Left colon (tissue), 2 donors: ENCODE measurements at regions not wholly inside any gene's neighbourhood (a gene's known extent, or its start where the extent isn't known, plus 50 kb on each side); places are given as distances from the start of the nearest gene placed in this dataset.

ENCODE experiments used
- ATAC-seq: fragments of 200-7000 bp; cut with Tn5 transposase; one replicate; pipeline ENCODE4 v1.9.1; 2020; ENCODE audit warnings: mild to moderate bottlenecking, moderate library complexity
- DNase-seq, 2 donors: peaks; one replicate each; pipeline ENCODE4 v3.0.0-alpha.2; 2020
- intact Hi-C, 2 donors: fragments of 100-400 bp; cut with DNase I in 1 of 2; cut with micrococcal nuclease in 1 of 2; formaldehyde crosslinking; loops; one replicate each; pipeline versions ENCODE4 v1.11.2 to v1.14.0; 2022; cut with DNase I, micrococcal nuclease
- donor health status: DM: no; HTN: no; CAD: no.
- donor health status: DM: yes; HTN: yes; CAD: no.

DNA sequence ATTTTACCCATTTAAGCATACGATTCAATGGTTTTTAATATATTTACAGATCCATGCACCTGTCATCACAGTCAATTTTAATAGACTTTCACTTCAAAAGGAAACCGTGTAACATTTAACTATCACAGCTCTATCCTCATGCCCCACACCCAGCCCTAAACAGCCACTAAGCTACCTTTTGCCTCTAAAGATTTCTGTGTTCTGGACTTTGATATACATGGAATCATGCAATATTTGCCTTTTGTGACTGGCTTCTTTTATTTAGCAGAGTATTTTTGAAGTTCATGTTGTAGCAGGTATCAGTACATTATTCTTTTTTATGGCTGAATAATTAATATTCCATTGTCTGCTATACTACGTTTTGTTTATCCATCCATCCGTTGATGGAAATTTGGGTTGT lies 50.3 kb upstream of the STX16 start:
- ATAC-seq (peak; percentile 90), DNase-seq (no peak)

GRCh38 chr20:58599966-58600365 lies 51.1 kb upstream of the STX16 start:
- ATAC-seq: no peak
- intact Hi-C loops: no loop called here
- no peak for DNase-seq

More for the DNA sequence above, 50.3 kb upstream of the STX16 start:
- intact Hi-C loops: no loop called here

- no peak for ATAC-seq
- intact Hi-C loops: no loop called here
- peak; percentile 30 to 31 for DNase-seq
These were observed 52.7 kb upstream of the STX16 start for GRCh38 chr20:58598211-58599015.

GRCh38 chr20:58597249-58597891 lies 53.7 kb upstream of the STX16 start:
- DNase-seq (peak in 1 of 2 donors; percentile 32), ATAC-seq (no peak)
- intact Hi-C loops: no loop called here

- DNase-seq (peak in 1 of 2 donors; percentile 18), ATAC-seq (no peak)
- intact Hi-C loops: no loop called here
These were observed 54.3 kb upstream of the STX16 start for GRCh38 chr20:58596750-58597248.

- DNase-seq: no peak
- ATAC-seq: no peak
- intact Hi-C loops: no loop called here
These were observed 54.8 kb upstream of the STX16 start for GRCh38 chr20:58596244-58596643.

- DNase-seq (no peak), ATAC-seq (peak; percentile 34)
- intact Hi-C loops: no loop called here
These were observed 55.9 kb upstream of the STX16 start for GRCh38 chr20:58595167-58595566.

GRCh38 chr20:58593880-58594638 lies 57.0 kb upstream of the STX16 start:
- intact Hi-C loops: no loop called here
- no peak for DNase-seq
- no peak for ATAC-seq

DNA sequence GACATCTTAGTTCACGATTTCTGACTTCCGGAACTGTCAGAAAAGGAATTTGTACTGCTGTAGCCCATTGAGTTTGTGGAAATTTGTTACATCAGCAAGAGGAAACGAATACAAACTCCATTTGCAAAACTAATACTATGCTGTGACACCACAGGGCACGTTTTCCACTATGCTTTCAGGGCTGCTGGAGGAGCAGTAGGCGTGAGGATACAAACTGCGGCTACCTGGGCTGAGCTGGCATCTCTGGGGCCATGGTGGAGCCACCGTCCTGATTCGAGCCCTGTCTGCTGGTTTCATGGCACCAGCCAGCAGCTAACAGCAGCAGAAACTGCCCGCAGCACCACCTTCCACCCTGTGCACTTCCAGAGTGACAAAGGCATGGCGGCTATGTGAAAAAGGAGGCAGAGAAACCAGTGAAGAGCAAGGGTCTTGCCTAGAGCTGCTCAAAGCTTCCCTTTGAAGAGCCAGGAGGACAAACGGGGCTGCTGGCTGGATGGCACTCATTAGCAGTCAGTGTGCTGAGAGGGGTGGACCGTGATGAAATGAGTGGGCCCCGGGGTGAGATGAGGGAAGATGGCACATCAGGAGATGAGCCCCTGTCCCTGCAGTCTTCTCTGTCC lies 58.9 kb upstream of the STX16 start:
- no peak for ATAC-seq
- intact Hi-C loops: no loop called here
- no peak for DNase-seq

- no peak for DNase-seq
- intact Hi-C loops: no loop called here
- no peak for ATAC-seq
These were observed 60.2 kb upstream of the STX16 start for GRCh38 chr20:58590679-58591473.

DNA sequence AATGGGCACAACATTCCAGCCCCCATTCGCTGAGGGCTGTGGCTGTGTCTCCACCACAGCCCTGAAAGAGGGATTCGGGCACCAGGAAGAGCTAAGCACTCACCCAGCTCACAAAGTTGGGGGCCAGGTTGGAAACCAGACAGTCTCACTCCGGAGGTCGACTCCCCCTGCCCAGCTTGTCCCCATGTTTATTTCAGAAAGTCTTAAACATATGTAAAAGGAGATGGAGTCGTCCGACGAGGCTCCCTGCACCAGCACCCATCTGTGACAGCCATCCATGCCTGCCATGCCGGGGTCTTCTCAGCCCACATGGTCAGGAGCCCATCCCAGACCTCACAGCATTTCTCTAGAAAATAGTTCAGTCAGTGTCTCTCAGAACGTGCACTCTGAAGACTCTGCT lies 63.6 kb upstream of the STX16 start:
- DNase-seq: no peak
- intact Hi-C loops: no loop called here
- no peak for ATAC-seq

DNA sequence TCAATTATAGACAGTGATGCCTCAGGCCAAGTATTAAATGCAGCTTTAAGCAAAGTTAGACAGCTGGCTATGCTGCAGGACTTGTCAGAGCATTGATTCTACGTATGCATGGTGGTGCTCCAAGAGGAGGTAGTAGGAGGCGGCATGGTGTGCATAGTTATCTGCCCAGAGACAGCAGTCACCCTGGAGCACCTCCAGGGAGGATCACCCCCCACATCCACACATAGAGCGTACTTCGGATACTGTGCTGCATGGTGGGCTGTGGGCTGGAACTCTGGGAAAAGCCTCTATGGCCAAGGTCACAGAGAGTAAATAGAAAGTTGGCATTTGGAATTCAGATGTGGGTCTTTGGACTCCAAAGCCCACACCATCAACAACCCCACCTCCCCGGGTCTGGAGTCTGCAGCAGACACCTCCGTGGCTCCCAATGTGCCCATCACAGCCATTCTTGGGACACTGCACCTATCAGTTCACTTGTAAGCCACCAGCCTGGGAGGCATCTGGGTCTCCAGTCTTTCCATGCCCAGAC lies 64.5 kb upstream of the STX16 start:
- DNase-seq (no peak), ATAC-seq (no peak)
- intact Hi-C loops: no loop called here

GRCh38 chr20:58585753-58586540 lies 65.1 kb upstream of the STX16 start:
- ATAC-seq: no peak
- DNase-seq: no peak

DNA sequence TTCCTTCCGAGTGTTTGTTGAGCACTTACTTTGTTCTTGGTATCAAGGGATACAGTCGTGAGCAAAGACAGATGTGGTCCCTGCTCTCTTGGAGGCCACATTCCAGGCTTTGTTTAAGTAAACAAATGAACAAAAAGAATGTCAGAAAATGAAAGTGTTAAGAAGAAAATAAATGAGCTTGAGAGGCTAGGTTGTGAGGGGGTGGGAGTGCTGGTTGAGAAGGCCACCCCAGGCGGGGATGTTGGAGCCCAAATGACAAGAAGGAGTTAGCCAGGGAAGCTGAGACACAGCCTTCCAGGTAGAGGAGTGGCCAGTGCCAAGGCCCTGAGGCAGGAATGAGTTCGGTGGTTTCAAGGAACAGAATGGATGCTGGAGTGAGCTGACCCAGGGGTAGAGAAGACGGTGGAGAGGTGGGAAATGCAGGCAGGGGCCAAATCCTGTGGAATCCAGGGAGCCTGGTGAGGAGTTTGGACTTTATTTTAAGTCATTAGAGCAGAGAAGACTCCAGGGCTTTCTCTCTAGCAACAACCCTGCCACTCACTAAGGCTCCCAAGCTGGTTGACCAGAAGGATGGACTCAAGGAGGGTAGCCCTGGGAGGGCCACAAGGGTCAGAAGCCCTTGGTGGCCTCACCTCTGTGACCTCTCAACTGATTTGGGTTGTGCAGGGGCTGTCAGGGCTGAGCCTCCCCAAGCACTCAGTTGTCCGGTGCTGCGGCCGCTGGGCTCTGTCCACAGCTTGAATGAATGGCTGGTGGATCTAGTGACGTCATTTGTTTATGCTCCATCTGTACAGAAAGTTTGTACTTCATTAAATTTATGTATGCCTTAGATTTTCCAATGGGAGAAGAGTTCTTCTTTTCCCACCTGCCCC lies 66.0 kb upstream of the STX16 start:
- intact Hi-C loops: no loop called here

More at GRCh38 chr20:58585753-58586540, 65.1 kb upstream of the STX16 start:
- intact Hi-C loops: no loop called here

DNA sequence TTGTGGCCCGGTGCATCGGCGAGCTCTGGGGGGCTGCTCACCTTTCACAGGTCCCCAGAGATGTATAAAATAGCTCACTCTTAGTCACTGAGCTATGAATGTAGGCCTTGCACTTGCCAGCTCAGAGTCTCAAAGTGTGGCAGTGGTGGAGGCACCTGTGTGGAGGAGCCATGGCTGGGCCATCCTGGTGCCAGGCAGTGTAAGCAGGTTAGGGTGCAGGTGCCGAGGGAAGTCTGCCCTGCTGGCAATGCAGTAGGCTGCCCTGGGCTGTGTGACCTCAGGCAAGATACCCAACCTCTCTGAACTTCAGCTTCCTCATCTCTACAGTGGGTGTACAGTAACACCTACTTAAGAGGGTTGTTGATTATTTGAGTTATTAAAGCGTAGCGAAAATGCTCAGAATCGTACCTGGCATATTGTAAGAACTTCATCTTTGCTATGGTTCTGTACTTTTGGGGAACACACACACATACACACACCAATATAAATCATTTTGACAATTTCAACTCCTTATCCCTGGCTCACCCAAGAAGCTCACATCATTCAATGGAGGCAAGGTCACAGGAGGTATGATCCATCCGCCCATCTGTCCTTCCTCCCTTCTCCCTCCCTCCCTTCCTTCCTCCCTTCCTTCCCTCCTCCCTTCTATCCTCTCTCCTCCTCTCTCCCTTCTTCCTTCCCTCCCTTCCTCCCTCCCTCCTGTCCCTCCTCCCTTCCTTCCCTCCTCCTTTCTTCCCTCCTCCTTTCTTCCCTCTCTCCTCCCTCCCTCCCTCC lies 66.8 kb upstream of the STX16 start:
- intact Hi-C loops: no loop called here
- ATAC-seq: no peak
- DNase-seq: no peak

More for the DNA sequence above, 66.0 kb upstream of the STX16 start:
- no peak for ATAC-seq
- no peak for DNase-seq

- intact Hi-C loops: no loop called here
- ATAC-seq (no peak), DNase-seq (no peak)
These were observed 67.5 kb upstream of the STX16 start for GRCh38 chr20:58583586-58583985.
